NT2/D1 (cell line): ENCODE measurements at regions not wholly inside any gene's neighbourhood (a gene's known extent, or its start where the extent isn't known, plus 50 kb on each side); places are given as distances from the start of the nearest gene placed in this dataset.
"Not testable (repeated sequence)": the region's sequence is repeated elsewhere in the genome, so short reads cannot be mapped to it uniquely, and the experiment has no call there.

Source experiments
- SUZ12 ChIP-seq: IDR thresholded peaks from 2 replicates; pipeline ENCODE4 v1.6.1; 2011; ENCODE audit not compliant: insufficient read length, insufficient read depth; ENCODE audit errors: extremely low read depth
- YY1 ChIP-seq: IDR thresholded peaks from 2 replicates; pipeline ENCODE4 v1.6.1; 2011; ENCODE audit not compliant: insufficient read length, insufficient read depth
- ZNF274 ChIP-seq: IDR thresholded peaks from 2 replicates; pipeline ENCODE4 v1.6.1; 2011; ENCODE audit warnings: mild to moderate bottlenecking, low read depth, low read length

DNA sequence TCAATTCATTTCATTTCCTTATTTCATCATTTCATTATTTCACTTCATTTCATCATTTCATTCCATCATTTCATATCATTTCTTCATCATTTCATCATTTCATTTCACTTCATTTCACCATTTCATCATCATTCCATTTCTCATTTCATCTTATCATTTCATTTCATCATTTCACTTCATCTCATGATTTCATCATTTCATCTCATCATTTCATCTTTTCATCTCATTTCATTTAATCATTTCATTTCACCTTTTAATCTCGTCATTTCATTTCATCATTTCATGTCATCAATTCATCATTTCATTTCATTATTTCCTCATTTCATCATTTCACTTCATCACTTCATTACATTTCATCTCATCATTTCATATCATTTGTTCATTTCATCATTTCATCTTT is 177.4 kb downstream of the ZNF92 start:
- not testable (repeated sequence) for TF ChIP-seq ZNF274, YY1, SUZ12
